K562 (cell line): ENCODE measurements at regions not wholly inside any gene's neighbourhood (a gene's known extent, or its start where the extent isn't known, plus 50 kb on each side); places are given as distances from the start of the nearest gene placed in this dataset.

ENCODE experiments used
- ATAC-seq: fragments of 200-7000 bp; cut with Tn5 transposase; 3 replicates; pipeline ENCODE4 v1.9.1; 2020; ENCODE audit warnings: moderate library complexity
- BruUV-seq: library from RNA; stranded (reverse); fragments of 400-500 nt; replicated peaks from 2 replicates; lab custom pipeline; 2021; lab: Mats Ljungman, UMichigan
- CTCF ChIA-PET: fragments of 300-600 bp; formaldehyde crosslinking; extraction: SDS; loops from one replicate; lab custom pipeline; 2021; ENCODE audit warnings: low intra/inter-chr PET ratio; lab: Yijun Ruan, JAX
- POLR2A ChIA-PET: fragments of 300-600, 350-650 bp; sonication (Branson Sonifier 250); formaldehyde crosslinking; extraction: SDS; loops from one replicate; lab custom pipeline; 2021; ENCODE audit warnings: antibody characterized with exemption, inconsistent platforms; lab: Yijun Ruan, JAX
- DNase-seq, 4 experiments: peaks; one replicate each; pipeline versions ENCODE4 v3.0.0 to v3.0.0-alpha.2; 2011 to 2018; ENCODE audit warnings: low spot score in 3 of 4, mixed read lengths in 3 of 4; ENCODE audit errors: extremely low read depth in 1 of 4
- FAIRE-seq: peaks from 2 replicates; lab custom pipeline; 2011; peaks lifted over from hg19 to GRCh38; lab: Jason Lieb, UNC
- H2AFZ ChIP-seq: 2 replicates; pipeline ENCODE4 v1.6.0; 2011; ENCODE audit warnings: low read depth, low read length, control low read depth, inconsistent platforms
- H3K27ac ChIP-seq: fragments of 200-600 bp; 3 replicates; pipeline ENCODE4 v1.8.0; 2011; ENCODE audit warnings: low read depth, mild to moderate bottlenecking, control low read depth, inconsistent platforms, low read length, moderate library complexity, mixed read lengths; ENCODE audit errors: extremely low read depth
- H3K27me3 ChIP-seq, 2 experiments: fragments of 300-600 bp in 1 of 2; 2 replicates in 1 of 2; 3 replicates in 1 of 2; pipeline versions ENCODE4 v1.6.0 to v1.8.0; 2011; ENCODE audit warnings: inconsistent platforms in 2 of 2, low read length in 2 of 2, mild to moderate bottlenecking in 1 of 2, mixed read lengths in 1 of 2, moderate library complexity in 1 of 2; ENCODE audit not compliant: control insufficient read depth in 2 of 2, insufficient read depth in 2 of 2
- H3K36me3 ChIP-seq: fragments of 300-600 bp; 3 replicates; pipeline ENCODE4 v1.8.0; 2011; ENCODE audit warnings: mild to moderate bottlenecking, low read length, inconsistent platforms; ENCODE audit not compliant: control insufficient read depth, insufficient read depth
- H3K4me1 ChIP-seq, 2 experiments: fragments of 200-600 bp in 1 of 2; replicated peaks in 1 of 2; 2 replicates in 1 of 2; 3 replicates in 1 of 2; pipeline versions ENCODE4 v1.5.1 to v1.8.0; 2011; ENCODE audit warnings: inconsistent platforms in 2 of 2, low read length in 2 of 2, mild to moderate bottlenecking in 1 of 2, mixed read lengths in 1 of 2, moderate library complexity in 1 of 2; ENCODE audit not compliant: control insufficient read depth in 2 of 2, insufficient read depth in 2 of 2
- H3K4me2 ChIP-seq: 2 replicates; pipeline ENCODE4 v1.6.1; 2011; ENCODE audit warnings: low read length, control low read depth, inconsistent platforms, mixed read lengths; ENCODE audit not compliant: insufficient read depth
- H3K4me3 ChIP-seq: fragments of 200-600 bp; sonication (generic), shearing (Covaris generic); 2 replicates; pipeline ENCODE4 v1.5.1; 2016; ENCODE audit warnings: control low read depth, inconsistent platforms
- H3K79me2 ChIP-seq: fragments of 200-600 bp; 3 replicates; pipeline ENCODE4 v1.8.0; 2011; ENCODE audit warnings: low read length, inconsistent platforms; ENCODE audit not compliant: control insufficient read depth, insufficient read depth
- H3K9ac ChIP-seq, 2 experiments: 2 replicates each; pipeline versions ENCODE4 v1.6.0 to v1.6.1; 2011; ENCODE audit warnings: low read depth in 2 of 2, low read length in 2 of 2, control low read depth in 1 of 2, inconsistent platforms in 1 of 2, mild to moderate bottlenecking in 1 of 2, mixed read lengths in 1 of 2; ENCODE audit not compliant: insufficient read depth in 1 of 2
- H3K9me1 ChIP-seq: one replicate; pipeline ENCODE4 v1.6.0; 2011; ENCODE audit warnings: inconsistent platforms, mild to moderate bottlenecking, low read length, moderate library complexity; ENCODE audit not compliant: control insufficient read depth, insufficient read depth
- H3K9me3 ChIP-seq: replicated peaks from 2 replicates; pipeline ENCODE4 v1.5.1; 2011; ENCODE audit warnings: low read depth, low read length, inconsistent platforms; ENCODE audit not compliant: control insufficient read depth, insufficient read depth
- H4K20me1 ChIP-seq: replicated peaks from 2 replicates; pipeline ENCODE4 v1.6.1; 2011; ENCODE audit warnings: low read length, inconsistent platforms, mixed read lengths; ENCODE audit not compliant: control insufficient read depth, insufficient read depth
- ARID2 ChIP-seq: fragments of 450-650 bp; IDR thresholded peaks from 2 replicates; pipeline ENCODE4 v1.6.1; 2017; ENCODE audit warnings: antibody characterized with exemption, mild to moderate bottlenecking
- EWSR1 ChIP-seq: fragments of 450-650 bp; IDR thresholded peaks from 2 replicates; pipeline ENCODE4 v1.6.1; 2018; ENCODE audit warnings: borderline replicate concordance, mild to moderate bottlenecking, low read depth, moderate library complexity; ENCODE audit not compliant: partially characterized antibody
- FOXA1 ChIP-seq: fragments of 450-650 bp; IDR thresholded peaks from 2 replicates; pipeline ENCODE4 v1.6.1; 2016; ENCODE audit warnings: mild to moderate bottlenecking, borderline replicate concordance
- HDAC6 ChIP-seq: IDR thresholded peaks from 2 replicates; pipeline ENCODE4 v1.6.1; 2012; ENCODE audit warnings: low read depth, mild to moderate bottlenecking, control low read depth, inconsistent platforms, low read length, moderate library complexity
- HSF4 ChIP-seq: fragments of 250-450 bp; sonication (Bioruptor Pico); IDR thresholded peaks from 2 replicates; pipeline ENCODE4 v2.1.2; 2022; ENCODE audit warnings: mild to moderate bottlenecking, moderate library complexity, borderline replicate concordance
- NR4A1 ChIP-seq, 2 experiments: fragments of 250-450 bp in 1 of 2; fragments of 450-650 bp in 1 of 2; sonication (Bioruptor Pico) in 1 of 2; IDR thresholded peaks; 2 replicates each; pipeline versions ENCODE4 v1.4.0 to v1.6.1; 2016 to 2020; ENCODE audit warnings: mild to moderate bottlenecking in 2 of 2, missing compliant biosample characterization in 1 of 2, missing genetic modification characterization in 1 of 2, moderate library complexity in 1 of 2
- POLR2A ChIP-seq: fragments of 450-650 bp; conservative IDR thresholded peaks from 2 replicates; pipeline ENCODE4 v1.6.1; 2016
- SRSF9 ChIP-seq: fragments of 200-400 bp; formaldehyde crosslinking; IDR thresholded peaks from 2 replicates; pipeline ENCODE4 v1.6.1; 2017; ENCODE audit warnings: low read depth, low read length, borderline replicate concordance
- ZKSCAN1 ChIP-seq: fragments of 150-350 bp; IDR thresholded peaks from 2 replicates; pipeline ENCODE4 v1.6.1; 2016; ENCODE audit warnings: low read depth, low read length
- ZNF445 ChIP-seq: fragments of 250-450 bp; sonication (Bioruptor Pico); IDR thresholded peaks from 2 replicates; pipeline ENCODE4 v1.4.0; 2020; ENCODE audit warnings: low read depth, mild to moderate bottlenecking, moderate library complexity
- in situ Hi-C: fragments of 300-500 bp; cut with MboI; formaldehyde crosslinking; loops from 4 replicates; pipeline ENCODE4 v1.15.0; 2018; ENCODE audit warnings: inconsistent platforms, mixed read lengths
- intact Hi-C: fragments of 100-400 bp; cut with micrococcal nuclease; formaldehyde crosslinking; loops from 2 replicates; pipeline ENCODE4 v1.14.2; 2022
- TF ChIP-seq, protein P1 (sequence below): fragments of 250-450 bp; sonication (Bioruptor Pico); IDR thresholded peaks from 2 replicates; pipeline ENCODE4 v1.4.0; 2020; ENCODE audit warnings: mild to moderate bottlenecking, moderate library complexity
- TF ChIP-seq, protein P2 (sequence below): sonication (generic); formaldehyde crosslinking; IDR thresholded peaks from 2 replicates; pipeline ENCODE4 v1.5.0; 2020; ENCODE audit warnings: missing genetic modification reagents
- TF ChIP-seq, protein P3 (sequence below): sonication (generic); formaldehyde crosslinking; IDR thresholded peaks from 2 replicates; pipeline ENCODE4 v1.8.1; 2023; ENCODE audit warnings: mild to moderate bottlenecking, missing genetic modification reagents

DNA sequence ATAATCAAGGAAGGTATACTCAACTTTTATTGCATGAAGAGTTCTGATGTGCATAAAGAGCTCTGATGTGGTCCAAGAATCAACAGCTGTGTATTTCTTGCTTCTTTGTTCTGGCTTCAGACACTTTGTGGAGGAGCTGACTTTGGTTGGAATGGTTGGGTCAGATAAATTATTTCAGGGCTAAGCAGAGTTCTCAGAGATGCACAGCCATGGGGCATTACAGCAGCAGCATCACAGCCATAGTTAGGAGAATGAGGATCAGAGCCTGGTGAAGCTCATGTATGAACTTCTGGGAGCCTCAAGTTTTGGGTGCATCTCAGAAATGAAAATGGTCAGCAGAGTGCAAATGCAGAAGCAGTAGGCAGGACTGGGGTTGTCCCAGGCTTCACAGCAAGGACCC lies 267.4 kb upstream of the RUNX1 start:
- Histone ChIP-seq H3K36me3 (no peaks in the 10 kb centered on the region), H3K9me3 (no peaks in the 10 kb centered on the region), H3K4me3 (no peak overlapping the region), H3K4me2 (no peak overlapping the region), H3K27ac (no peak overlapping the region), H3K9ac (no peak overlapping the region), H3K9me1 (no peaks in the 10 kb centered on the region), H3K79me2 (no peaks in the 10 kb centered on the region), H4K20me1 (no peaks in the 10 kb centered on the region), H3K27me3 (peaks cover 0 to 16% of the 10 kb centered on the region in 2 experiments; a peak in 1 of 5 replicates), H2AFZ (no peak overlapping the region), H3K4me1 (peaks cover 0 to 3% of the 10 kb centered on the region in 2 experiments; a peak in 2 of 5 replicates)
- no peak for TF ChIP-seq EWSR1
- TF ChIP-seq ZKSCAN1, result no peak
- TF ChIP-seq, protein P1, sequence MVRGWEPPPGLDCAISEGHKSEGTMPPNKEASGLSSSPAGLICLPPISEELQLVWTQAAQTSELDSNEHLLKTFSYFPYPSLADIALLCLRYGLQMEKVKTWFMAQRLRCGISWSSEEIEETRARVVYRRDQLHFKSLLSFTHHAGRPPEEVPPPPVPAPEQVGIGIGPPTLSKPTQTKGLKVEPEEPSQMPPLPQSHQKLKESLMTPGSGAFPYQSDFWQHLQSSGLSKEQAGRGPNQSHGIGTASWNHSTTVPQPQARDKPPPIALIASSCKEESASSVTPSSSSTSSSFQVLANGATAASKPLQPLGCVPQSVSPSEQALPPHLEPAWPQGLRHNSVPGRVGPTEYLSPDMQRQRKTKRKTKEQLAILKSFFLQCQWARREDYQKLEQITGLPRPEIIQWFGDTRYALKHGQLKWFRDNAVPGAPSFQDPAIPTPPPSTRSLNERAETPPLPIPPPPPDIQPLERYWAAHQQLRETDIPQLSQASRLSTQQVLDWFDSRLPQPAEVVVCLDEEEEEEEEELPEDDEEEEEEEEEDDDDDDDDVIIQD (CRISPR knock-in tag), result no peak
- TF ChIP-seq, protein P2, sequence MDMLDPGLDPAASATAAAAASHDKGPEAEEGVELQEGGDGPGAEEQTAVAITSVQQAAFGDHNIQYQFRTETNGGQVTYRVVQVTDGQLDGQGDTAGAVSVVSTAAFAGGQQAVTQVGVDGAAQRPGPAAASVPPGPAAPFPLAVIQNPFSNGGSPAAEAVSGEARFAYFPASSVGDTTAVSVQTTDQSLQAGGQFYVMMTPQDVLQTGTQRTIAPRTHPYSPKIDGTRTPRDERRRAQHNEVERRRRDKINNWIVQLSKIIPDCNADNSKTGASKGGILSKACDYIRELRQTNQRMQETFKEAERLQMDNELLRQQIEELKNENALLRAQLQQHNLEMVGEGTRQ (CRISPR knock-in tag), result no peak
- no peak for TF ChIP-seq FOXA1
- TF ChIP-seq SRSF9, result no peak
- TF ChIP-seq, protein P3, sequence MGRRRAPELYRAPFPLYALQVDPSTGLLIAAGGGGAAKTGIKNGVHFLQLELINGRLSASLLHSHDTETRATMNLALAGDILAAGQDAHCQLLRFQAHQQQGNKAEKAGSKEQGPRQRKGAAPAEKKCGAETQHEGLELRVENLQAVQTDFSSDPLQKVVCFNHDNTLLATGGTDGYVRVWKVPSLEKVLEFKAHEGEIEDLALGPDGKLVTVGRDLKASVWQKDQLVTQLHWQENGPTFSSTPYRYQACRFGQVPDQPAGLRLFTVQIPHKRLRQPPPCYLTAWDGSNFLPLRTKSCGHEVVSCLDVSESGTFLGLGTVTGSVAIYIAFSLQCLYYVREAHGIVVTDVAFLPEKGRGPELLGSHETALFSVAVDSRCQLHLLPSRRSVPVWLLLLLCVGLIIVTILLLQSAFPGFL (CRISPR knock-in tag), result no peak
- TF ChIP-seq ARID2, result no peak
- TF ChIP-seq NR4A1 (CRISPR knock-in tag; IDR thresholded peaks at IDR 0.05), result no peak
- TF ChIP-seq NR4A1 (tag; IDR thresholded peaks at IDR 0.05), result no peak
- no peak for TF ChIP-seq HDAC6
- no peak for TF ChIP-seq HSF4 (CRISPR knock-in tag)
- no peak for TF ChIP-seq POLR2A
- no peak for TF ChIP-seq ZNF445 (CRISPR knock-in tag)
- in situ Hi-C loops, result no loop called here
- FAIRE-seq, result no peak
- POLR2A ChIA-PET, result interaction anchor here (0.6 to 2.2 kb wide), 5 partner anchors 8 to 232 kb away, joined by 3 to 9 read pairs (median 3); no protein-coding TSS in a partner anchor
- CTCF ChIA-PET, result no interaction called here
- intact Hi-C loops, result no loop called here
- BruUV-seq, result no TSS peak
- no peak for ATAC-seq
- DNase-seq, result no peak
